NCI-H187 treated with DMSO at 0.1 percent for 48 hours (cell line): ENCODE measurements at regions not wholly inside any gene's neighbourhood (a gene's known extent, or its start where the extent isn't known, plus 50 kb on each side); places are given as distances from the start of the nearest gene placed in this dataset.

Experiments
- DNase-seq: peaks from one replicate; lab custom pipeline; 2025; lab: John Stamatoyannopoulos, UW

- no peak for DNase-seq
These were observed 152.8 kb downstream of the BCL11A start for GRCh38 chr2:60400462-60401246.

DNA sequence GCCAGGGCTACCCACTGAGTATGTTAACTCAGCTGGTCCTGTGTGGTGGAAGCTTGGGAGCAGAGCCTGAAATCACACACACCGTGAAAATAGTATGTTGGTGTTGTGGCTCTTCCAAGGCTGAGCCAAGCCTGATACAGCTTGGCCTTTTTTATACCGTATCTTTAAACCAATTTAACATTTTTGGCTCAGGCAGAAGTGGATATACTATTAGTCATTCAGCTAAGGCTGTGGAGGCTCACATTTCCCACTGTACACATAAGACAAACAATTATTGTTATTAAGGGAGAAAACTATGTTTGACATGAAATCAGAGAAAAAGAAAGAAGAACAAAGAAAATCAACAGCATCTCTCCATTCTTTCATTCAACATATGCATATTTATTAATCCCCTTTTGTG is 159.0 kb downstream of the BCL11A start:
- DNase-seq: no peak

- DNase-seq: no peak
These were observed 161.6 kb downstream of the BCL11A start for GRCh38 chr2:60391649-60392375.

DNA sequence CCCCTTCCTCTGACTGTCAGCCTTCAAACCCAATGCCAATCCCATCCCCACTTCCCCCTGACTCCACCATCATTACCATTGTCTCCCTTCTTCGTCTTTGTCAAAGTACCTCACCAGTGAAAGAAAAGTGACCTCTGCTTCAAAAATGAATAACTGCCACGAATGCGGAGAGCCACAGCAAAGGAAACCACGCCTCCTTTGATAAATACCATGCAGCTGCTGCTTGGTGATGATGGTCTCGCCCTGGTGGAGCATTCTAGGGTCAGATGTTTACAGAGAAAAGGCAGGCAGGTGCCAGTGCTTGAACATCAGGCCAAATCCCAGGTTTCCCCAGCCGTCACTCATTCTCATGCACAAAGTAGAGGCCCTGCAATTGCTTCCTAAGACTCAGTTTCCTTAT is 162.2 kb downstream of the BCL11A start:
- no peak for DNase-seq

DNA sequence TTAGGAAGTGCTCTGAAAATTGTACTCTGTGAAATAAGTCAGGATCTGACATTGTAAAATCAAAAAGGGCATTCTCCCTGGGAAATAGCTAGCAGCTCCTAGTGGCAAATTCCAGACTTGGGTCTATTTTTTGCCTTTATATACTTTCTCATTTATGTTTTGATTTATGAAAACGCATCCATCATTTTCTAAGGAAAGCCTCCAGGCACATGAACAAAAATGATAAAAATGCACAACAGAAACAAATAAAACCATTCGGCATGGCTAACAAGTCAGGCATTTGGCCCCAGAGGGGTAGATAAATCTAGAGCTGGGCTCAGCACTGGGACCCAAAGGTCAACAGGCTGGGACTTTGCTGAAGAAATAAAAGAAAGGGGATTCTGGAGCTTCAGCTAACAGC is 167.0 kb downstream of the BCL11A start:
- no peak for DNase-seq

- no peak for DNase-seq
These were observed 167.8 kb downstream of the BCL11A start for GRCh38 chr2:60385648-60386047.

GRCh38 chr2:60383401-60384143 is 169.9 kb downstream of the BCL11A start:
- no peak for DNase-seq

GRCh38 chr2:60380411-60380810 is 173.0 kb downstream of the BCL11A start:
- DNase-seq: no peak

GRCh38 chr2:60379684-60380083 is 173.8 kb downstream of the BCL11A start:
- DNase-seq: no peak

- no peak for DNase-seq
These were observed 174.2 kb downstream of the BCL11A start for GRCh38 chr2:60379216-60379615.

- DNase-seq: no peak
These were observed 175.6 kb downstream of the BCL11A start for GRCh38 chr2:60377825-60378224.

DNA sequence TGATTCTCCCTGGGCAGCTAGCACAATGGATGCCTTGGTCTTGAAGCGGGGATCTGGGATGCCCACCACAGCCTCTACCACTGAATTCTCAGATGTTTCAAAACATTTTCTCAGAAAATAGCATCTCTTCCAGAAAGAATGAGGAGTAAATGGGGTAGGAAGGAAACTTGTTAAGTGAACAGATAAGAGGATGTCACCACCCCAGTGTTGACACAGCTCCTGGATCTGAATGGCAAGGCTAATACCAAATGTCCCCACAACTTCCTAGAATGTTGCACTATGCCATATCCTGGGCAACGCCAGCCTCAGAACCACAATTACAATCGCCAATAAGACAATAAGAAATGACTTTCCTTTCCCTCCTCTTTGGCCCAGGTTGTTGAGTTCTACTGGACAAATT is 177.2 kb downstream of the BCL11A start:
- DNase-seq: no peak

GRCh38 chr2:60371681-60372080 is 181.8 kb downstream of the BCL11A start:
- no peak for DNase-seq

GRCh38 chr2:60371219-60371618 is 182.2 kb downstream of the BCL11A start:
- no peak for DNase-seq

DNA sequence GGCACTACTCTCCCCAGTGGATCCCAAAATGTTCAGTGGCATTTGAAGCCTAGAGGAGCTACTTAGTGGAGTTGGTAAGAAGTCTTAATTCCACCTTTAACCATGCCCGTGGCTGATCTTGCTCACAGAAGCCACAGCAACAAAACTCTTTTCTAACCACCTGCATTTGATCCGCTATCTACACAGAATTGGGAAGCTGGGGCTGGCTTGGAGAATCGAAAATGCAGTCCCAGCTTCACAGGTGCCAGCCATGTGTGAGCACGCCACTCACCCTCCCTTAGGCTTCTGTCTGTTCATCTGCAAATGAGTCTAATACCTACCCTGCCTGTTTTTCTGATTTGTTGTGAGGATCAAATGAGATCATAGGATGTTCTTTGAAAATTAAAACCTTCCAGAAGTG is 182.6 kb downstream of the BCL11A start:
- no peak for DNase-seq

DNA sequence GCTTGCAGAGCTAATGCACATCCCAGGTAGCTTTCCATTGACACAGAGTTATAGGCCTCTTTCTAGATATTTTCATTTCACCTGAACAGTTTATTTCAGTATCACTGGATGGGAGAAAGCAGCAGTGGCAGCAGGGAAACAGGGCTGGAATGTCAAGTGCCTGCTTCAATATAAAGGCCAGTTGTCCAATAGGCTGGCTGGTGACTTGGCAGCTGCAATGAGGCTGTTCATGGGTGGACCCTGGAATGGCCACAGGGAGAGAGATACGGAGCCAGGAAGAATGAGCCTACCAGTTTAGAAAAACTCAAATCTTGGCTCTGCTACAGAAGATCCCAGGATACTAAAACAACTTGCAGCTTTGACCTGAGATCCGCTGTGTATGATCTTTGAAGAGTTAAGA is 185.0 kb downstream of the BCL11A start:
- no peak for DNase-seq

DNA sequence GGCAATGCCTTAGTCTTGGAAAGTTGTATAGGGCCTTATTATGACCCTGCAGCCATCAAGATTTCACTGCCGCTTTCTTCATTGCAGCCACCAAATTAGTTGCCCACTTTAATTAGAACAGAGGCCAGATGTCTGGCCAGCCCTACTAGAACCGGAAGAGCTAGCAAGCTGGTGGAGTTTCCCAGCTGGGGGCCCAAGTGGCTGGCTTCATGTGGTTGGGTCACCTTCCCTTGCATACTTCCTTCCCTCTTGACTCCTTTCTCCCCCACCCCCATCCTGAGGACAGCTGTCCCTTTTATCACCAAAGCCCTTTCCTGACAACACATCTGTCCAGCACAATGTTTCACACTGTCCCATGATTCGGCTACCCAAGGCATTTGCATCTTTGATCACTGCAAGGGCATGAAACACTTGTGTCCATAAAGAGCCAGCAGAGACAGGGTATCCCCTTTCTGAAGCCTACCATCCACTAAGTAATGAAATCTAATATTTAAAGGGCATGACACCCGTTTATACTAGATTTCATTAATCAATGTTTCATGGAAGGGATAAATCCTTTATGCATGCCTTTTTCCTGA is 187.2 kb downstream of the BCL11A start:
- no peak for DNase-seq

DNA sequence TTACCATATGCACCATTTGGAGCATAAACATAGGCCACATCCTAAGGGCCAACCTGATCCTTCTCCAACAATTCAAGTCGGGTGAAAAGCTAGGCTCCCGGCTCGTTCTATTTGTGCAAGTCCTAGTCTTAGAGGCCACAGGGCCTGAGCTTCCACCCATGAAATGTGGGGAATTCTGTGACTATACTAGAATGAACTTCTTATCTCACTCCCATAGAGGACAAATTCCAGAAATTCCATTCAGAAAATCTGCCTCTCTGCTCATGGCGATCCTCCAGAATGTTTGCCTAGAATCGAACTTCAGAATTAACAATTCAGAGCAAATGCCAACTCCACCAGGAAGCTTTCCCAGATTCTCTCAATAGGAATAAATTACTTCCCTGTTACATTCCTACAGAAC is 187.9 kb downstream of the BCL11A start:
- no peak for DNase-seq

GRCh38 chr2:60364491-60364890 is 189.0 kb downstream of the BCL11A start:
- no peak for DNase-seq

DNA sequence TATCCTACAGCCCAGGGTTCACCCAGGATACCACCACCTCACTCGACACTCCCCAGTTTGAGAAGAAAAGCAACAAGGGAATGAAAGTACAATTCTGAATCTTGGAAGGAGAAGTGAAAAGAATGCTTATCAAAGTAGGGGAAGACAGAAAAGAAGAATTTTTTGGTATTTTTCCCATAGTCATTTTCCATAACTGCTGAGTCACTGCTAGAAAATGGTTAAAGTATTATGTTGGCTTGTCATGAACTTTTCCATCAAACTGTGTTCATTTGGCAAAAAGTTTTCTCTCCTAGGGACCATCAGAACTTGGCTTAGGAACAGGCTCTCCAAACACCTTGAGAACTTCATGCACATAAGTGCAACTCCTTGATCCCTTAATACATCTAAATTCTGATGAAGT is 192.0 kb downstream of the BCL11A start:
- DNase-seq: no peak

- DNase-seq: peak; percentile 57
These were observed 193.9 kb downstream of the BCL11A start for GRCh38 chr2:60359569-60359968.

DNA sequence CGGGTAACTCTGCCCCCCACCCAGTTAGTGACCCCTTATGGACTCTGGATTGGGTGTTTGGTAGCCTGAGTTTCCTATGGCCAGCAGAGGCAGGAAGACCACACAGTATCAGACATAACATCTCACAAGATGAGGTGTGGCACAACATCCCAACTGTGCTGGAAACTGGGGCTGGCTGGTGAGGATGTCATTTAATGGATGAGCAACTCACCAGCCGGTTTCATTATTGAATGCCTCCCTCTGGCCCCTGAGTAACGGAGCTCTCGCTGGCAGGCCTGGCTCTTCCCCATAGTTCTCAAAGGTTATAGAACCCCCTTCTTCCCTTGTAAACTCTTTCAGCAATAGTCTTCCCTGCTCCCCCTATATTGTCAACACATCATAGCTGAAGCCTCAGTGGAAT is 195.0 kb downstream of the BCL11A start:
- DNase-seq: no peak

DNA sequence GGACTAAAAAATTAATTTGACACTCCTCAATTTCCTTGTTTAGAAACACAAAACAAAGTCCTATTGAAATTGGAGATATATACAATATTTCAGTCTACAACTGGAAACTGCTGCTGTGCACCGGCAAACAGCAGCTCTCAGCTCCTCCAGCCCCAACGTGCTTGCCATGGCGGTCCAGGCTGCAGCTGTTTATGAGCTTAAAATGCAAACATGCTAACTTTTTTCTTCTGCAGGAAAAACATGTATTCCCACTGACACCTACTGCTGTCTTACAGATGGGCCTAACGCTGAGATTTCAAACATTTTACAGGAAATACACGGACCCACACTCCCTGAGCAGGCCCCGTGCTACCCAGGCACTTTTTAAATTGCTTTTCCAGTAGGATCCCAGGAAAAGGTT is 195.5 kb downstream of the BCL11A start:
- DNase-seq: no peak
